ENCODE measurements at regions not wholly inside any gene's neighbourhood (a gene's known extent, or its start where the extent isn't known, plus 50 kb on each side); places are given as distances from the start of the nearest gene placed in this dataset.

DNA sequence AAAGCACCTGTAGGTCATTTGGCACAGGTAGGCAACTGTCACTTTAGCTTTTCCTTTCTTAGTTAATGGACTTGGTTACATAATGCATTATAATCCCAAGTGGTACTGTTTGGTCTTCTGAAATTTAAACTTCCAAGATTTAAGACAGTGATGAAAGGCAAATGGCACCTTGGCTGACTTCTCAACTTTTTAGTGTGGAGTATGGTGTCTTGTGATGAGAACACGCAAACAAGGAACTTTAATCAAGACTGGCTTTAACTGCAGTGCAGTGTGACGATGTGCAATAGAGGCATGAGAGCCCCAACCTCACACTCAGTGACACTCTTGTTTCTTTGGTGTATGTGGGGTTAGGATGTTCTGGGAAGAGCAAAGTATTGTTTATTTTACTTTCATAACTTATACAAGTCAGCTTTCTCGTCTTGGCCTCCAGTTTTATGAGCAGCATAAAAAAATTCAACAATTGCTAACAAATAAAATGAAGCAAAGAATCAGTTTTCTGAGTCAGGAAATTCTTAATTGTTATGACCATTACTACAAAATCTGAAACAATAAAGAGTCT lies 171.9 kb downstream of the MAD2L1 start:
- no peak for DNase-seq (ENCODE audit: low spot score)
- no peak overlapping the region for H3K23ac ChIP-seq (ENCODE audit: low read depth, low read length, poor library complexity)
- no peaks in the 10 kb centered on the region for H3K79me1 ChIP-seq (ENCODE audit: low read depth, low read length)
- H2AFZ ChIP-seq (ENCODE audit: low read length): no peak overlapping the region
- no peak overlapping the region for H2BK15ac ChIP-seq (ENCODE audit: low read length)
- no peaks in the 10 kb centered on the region for H3K27me3 ChIP-seq (ENCODE audit: control insufficient read depth in 3 of 3, insufficient read depth in 3 of 3, low read depth in 1 of 3, low read length in 3 of 3)
- no peaks in the 10 kb centered on the region for H3K4me1 ChIP-seq (ENCODE audit: control insufficient read depth in 2 of 2, insufficient read depth in 1 of 2, low read depth in 1 of 2, low read length in 2 of 2)
- no peak overlapping the region for H3K27ac ChIP-seq (replicated peaks; ENCODE audit: low read length)
- no peak overlapping the region for H4K91ac ChIP-seq (ENCODE audit: low read depth, low read length, poor library complexity)
- no peak overlapping the region for H2BK5ac ChIP-seq (ENCODE audit: low read length)
- no peak overlapping the region for H4K8ac ChIP-seq (ENCODE audit: low read depth, low read length)
- no peak overlapping the region for H3K4me3 ChIP-seq (ENCODE audit: low read length in 2 of 2)
- no CpG with 5 or more reads among the region's 3 CpGs for WGBS, 2 donors (ENCODE audit: extremely low coverage in 2 of 2, insufficient read length in 2 of 2, insufficient replicate concordance in 1 of 2)
- H2AK5ac ChIP-seq (ENCODE audit: low read depth, low read length): no peak overlapping the region
- H2BK12ac ChIP-seq (ENCODE audit: low read length): no peak overlapping the region
- no peak overlapping the region for H3K14ac ChIP-seq (ENCODE audit: low read length)
- no peak overlapping the region for H3K18ac ChIP-seq (ENCODE audit: low read length)
- H3K9me3 ChIP-seq (replicated peaks in 1 of 2; ENCODE audit: control insufficient read depth in 2 of 2, insufficient read depth in 1 of 2, low read depth in 1 of 2, low read length in 2 of 2): no peaks in the 10 kb centered on the region
- H3K36me3 ChIP-seq (replicated peaks in 1 of 2; ENCODE audit: control insufficient read depth in 2 of 2, insufficient read depth in 2 of 2, low read length in 2 of 2): no peaks in the 10 kb centered on the region
- H3K9ac ChIP-seq (ENCODE audit: low read depth, low read length, poor library complexity): no peak overlapping the region
- H3K4ac ChIP-seq (ENCODE audit: low read length): no peak overlapping the region
- H2BK120ac ChIP-seq (ENCODE audit: low read depth, low read length): no peak overlapping the region
- no peak overlapping the region for H3K4me2 ChIP-seq (ENCODE audit: insufficient read depth, low read length, poor library complexity, severe bottlenecking)

- no peak overlapping the region for H4K8ac ChIP-seq (ENCODE audit: low read depth, low read length)
- H3K4ac ChIP-seq (ENCODE audit: low read length): no peak overlapping the region
- H2BK5ac ChIP-seq (ENCODE audit: low read length): no peak overlapping the region
- H3K27me3 ChIP-seq (ENCODE audit: control insufficient read depth in 3 of 3, insufficient read depth in 3 of 3, low read depth in 1 of 3, low read length in 3 of 3): no peaks in the 10 kb centered on the region
- H3K4me1 ChIP-seq (ENCODE audit: control insufficient read depth in 2 of 2, insufficient read depth in 1 of 2, low read depth in 1 of 2, low read length in 2 of 2): no peaks in the 10 kb centered on the region
- no peaks in the 10 kb centered on the region for H3K36me3 ChIP-seq (replicated peaks in 1 of 2; ENCODE audit: control insufficient read depth in 2 of 2, insufficient read depth in 2 of 2, low read length in 2 of 2)
- H3K9me3 ChIP-seq (replicated peaks in 1 of 2; ENCODE audit: control insufficient read depth in 2 of 2, insufficient read depth in 1 of 2, low read depth in 1 of 2, low read length in 2 of 2): no peaks in the 10 kb centered on the region
- no peak overlapping the region for H3K4me3 ChIP-seq (ENCODE audit: low read length in 2 of 2)
- H3K79me1 ChIP-seq (ENCODE audit: low read depth, low read length): no peaks in the 10 kb centered on the region
- no peak overlapping the region for H2AFZ ChIP-seq (ENCODE audit: low read length)
- no peak overlapping the region for H3K4me2 ChIP-seq (ENCODE audit: insufficient read depth, low read length, poor library complexity, severe bottlenecking)
- DNase-seq (ENCODE audit: low spot score): no peak
- no CpG with 5 or more reads among the region's 2 CpGs for WGBS, 2 donors (ENCODE audit: extremely low coverage in 2 of 2, insufficient read length in 2 of 2, insufficient replicate concordance in 1 of 2)
- H2BK15ac ChIP-seq (ENCODE audit: low read length): no peak overlapping the region
- no peak overlapping the region for H2BK12ac ChIP-seq (ENCODE audit: low read length)
- no peak overlapping the region for H3K27ac ChIP-seq (replicated peaks; ENCODE audit: low read length)
- no peak overlapping the region for H2AK5ac ChIP-seq (ENCODE audit: low read depth, low read length)
- H3K23ac ChIP-seq (ENCODE audit: low read depth, low read length, poor library complexity): no peak overlapping the region
- no peak overlapping the region for H2BK120ac ChIP-seq (ENCODE audit: low read depth, low read length)
- H3K14ac ChIP-seq (ENCODE audit: low read length): no peak overlapping the region
- no peak overlapping the region for H4K91ac ChIP-seq (ENCODE audit: low read depth, low read length, poor library complexity)
- no peak overlapping the region for H3K9ac ChIP-seq (ENCODE audit: low read depth, low read length, poor library complexity)
- no peak overlapping the region for H3K18ac ChIP-seq (ENCODE audit: low read length)
These were observed 192.8 kb downstream of the MAD2L1 start for GRCh38 chr4:119873794-119874325.

GRCh38 chr4:119873132-119873531 lies 193.5 kb downstream of the MAD2L1 start:
- no peaks in the 10 kb centered on the region for H3K79me1 ChIP-seq (ENCODE audit: low read depth, low read length)
- no peak overlapping the region for H2BK5ac ChIP-seq (ENCODE audit: low read length)
- no peak for DNase-seq (ENCODE audit: low spot score)
- no peak overlapping the region for H3K9ac ChIP-seq (ENCODE audit: low read depth, low read length, poor library complexity)
- no peaks in the 10 kb centered on the region for H3K36me3 ChIP-seq (replicated peaks in 1 of 2; ENCODE audit: control insufficient read depth in 2 of 2, insufficient read depth in 2 of 2, low read length in 2 of 2)
- no peak overlapping the region for H2BK120ac ChIP-seq (ENCODE audit: low read depth, low read length)
- H2AFZ ChIP-seq (ENCODE audit: low read length): no peak overlapping the region
- H3K4ac ChIP-seq (ENCODE audit: low read length): no peak overlapping the region
- H2AK5ac ChIP-seq (ENCODE audit: low read depth, low read length): no peak overlapping the region
- no peak overlapping the region for H3K14ac ChIP-seq (ENCODE audit: low read length)
- H3K4me2 ChIP-seq (ENCODE audit: insufficient read depth, low read length, poor library complexity, severe bottlenecking): no peak overlapping the region
- no peak overlapping the region for H4K91ac ChIP-seq (ENCODE audit: low read depth, low read length, poor library complexity)
- H3K23ac ChIP-seq (ENCODE audit: low read depth, low read length, poor library complexity): no peak overlapping the region
- no peak overlapping the region for H3K18ac ChIP-seq (ENCODE audit: low read length)
- no peak overlapping the region for H4K8ac ChIP-seq (ENCODE audit: low read depth, low read length)
- no peak overlapping the region for H3K27ac ChIP-seq (replicated peaks; ENCODE audit: low read length)
- H3K27me3 ChIP-seq (ENCODE audit: control insufficient read depth in 3 of 3, insufficient read depth in 3 of 3, low read depth in 1 of 3, low read length in 3 of 3): no peaks in the 10 kb centered on the region
- H3K4me1 ChIP-seq (ENCODE audit: control insufficient read depth in 2 of 2, insufficient read depth in 1 of 2, low read depth in 1 of 2, low read length in 2 of 2): no peaks in the 10 kb centered on the region
- no peaks in the 10 kb centered on the region for H3K9me3 ChIP-seq (replicated peaks in 1 of 2; ENCODE audit: control insufficient read depth in 2 of 2, insufficient read depth in 1 of 2, low read depth in 1 of 2, low read length in 2 of 2)
- H2BK12ac ChIP-seq (ENCODE audit: low read length): no peak overlapping the region
- no peak overlapping the region for H2BK15ac ChIP-seq (ENCODE audit: low read length)
- H3K4me3 ChIP-seq (ENCODE audit: low read length in 2 of 2): no peak overlapping the region

- H3K4me2 ChIP-seq (ENCODE audit: insufficient read depth, low read length, poor library complexity, severe bottlenecking): no peak overlapping the region
- no peak overlapping the region for H3K14ac ChIP-seq (ENCODE audit: low read length)
- WGBS, 2 donors (ENCODE audit: extremely low coverage in 2 of 2, insufficient read length in 2 of 2, insufficient replicate concordance in 1 of 2): no CpG with 5 or more reads among the region's 2 CpGs
- no peak overlapping the region for H3K4me3 ChIP-seq (ENCODE audit: low read length in 2 of 2)
- H2BK15ac ChIP-seq (ENCODE audit: low read length): no peak overlapping the region
- H3K27ac ChIP-seq (replicated peaks; ENCODE audit: low read length): no peak overlapping the region
- H3K18ac ChIP-seq (ENCODE audit: low read length): no peak overlapping the region
- H2AK5ac ChIP-seq (ENCODE audit: low read depth, low read length): no peak overlapping the region
- no peak overlapping the region for H2AFZ ChIP-seq (ENCODE audit: low read length)
- no peak overlapping the region for H2BK12ac ChIP-seq (ENCODE audit: low read length)
- H3K4ac ChIP-seq (ENCODE audit: low read length): no peak overlapping the region
- no peak overlapping the region for H4K8ac ChIP-seq (ENCODE audit: low read depth, low read length)
- H3K23ac ChIP-seq (ENCODE audit: low read depth, low read length, poor library complexity): no peak overlapping the region
- no peak overlapping the region for H4K91ac ChIP-seq (ENCODE audit: low read depth, low read length, poor library complexity)
- no peak overlapping the region for H2BK5ac ChIP-seq (ENCODE audit: low read length)
- H3K27me3 ChIP-seq (ENCODE audit: control insufficient read depth in 3 of 3, insufficient read depth in 3 of 3, low read depth in 1 of 3, low read length in 3 of 3): no peaks in the 10 kb centered on the region
- H2BK120ac ChIP-seq (ENCODE audit: low read depth, low read length): no peak overlapping the region
- H3K9ac ChIP-seq (ENCODE audit: low read depth, low read length, poor library complexity): no peak overlapping the region
- DNase-seq (ENCODE audit: low spot score): no peak
- H3K36me3 ChIP-seq (replicated peaks in 1 of 2; ENCODE audit: control insufficient read depth in 2 of 2, insufficient read depth in 2 of 2, low read length in 2 of 2): no peaks in the 10 kb centered on the region
- no peaks in the 10 kb centered on the region for H3K4me1 ChIP-seq (ENCODE audit: control insufficient read depth in 2 of 2, insufficient read depth in 1 of 2, low read depth in 1 of 2, low read length in 2 of 2)
- H3K79me1 ChIP-seq (ENCODE audit: low read depth, low read length): no peaks in the 10 kb centered on the region
- H3K9me3 ChIP-seq (replicated peaks in 1 of 2; ENCODE audit: control insufficient read depth in 2 of 2, insufficient read depth in 1 of 2, low read depth in 1 of 2, low read length in 2 of 2): no peaks in the 10 kb centered on the region
These were observed 194.2 kb downstream of the MAD2L1 start for GRCh38 chr4:119872371-119873016.
